Gastrocnemius medialis (tissue), 4 donors: ENCODE measurements at regions not wholly inside any gene's neighbourhood (a gene's known extent, or its start where the extent isn't known, plus 50 kb on each side); places are given as distances from the start of the nearest gene placed in this dataset.

ENCODE experiments used
- POLR2A ChIP-seq, 2 donors: fragments of 450-650 bp; IDR thresholded peaks; one replicate each; pipeline ENCODE4 v1.6.1; 2017; ENCODE audit warnings: antibody characterized with exemption in 2 of 2, mild to moderate bottlenecking in 2 of 2, moderate library complexity in 2 of 2
- TF ChIP-seq, protein P1 (sequence below), 5 experiments: fragments of 450-650 bp in 3 of 5; fragments of 200-600 bp in 2 of 5; sonication (generic) in 2 of 5; IDR thresholded peaks in 4 of 5; conservative IDR thresholded peaks in 1 of 5; 1 replicate in 4 of 5; 2 replicates in 1 of 5; pipeline ENCODE4 v1.5.1; 2016 to 2019; ENCODE audit warnings: antibody characterized with exemption in 5 of 5, mild to moderate bottlenecking in 3 of 5, moderate library complexity in 3 of 5

DNA sequence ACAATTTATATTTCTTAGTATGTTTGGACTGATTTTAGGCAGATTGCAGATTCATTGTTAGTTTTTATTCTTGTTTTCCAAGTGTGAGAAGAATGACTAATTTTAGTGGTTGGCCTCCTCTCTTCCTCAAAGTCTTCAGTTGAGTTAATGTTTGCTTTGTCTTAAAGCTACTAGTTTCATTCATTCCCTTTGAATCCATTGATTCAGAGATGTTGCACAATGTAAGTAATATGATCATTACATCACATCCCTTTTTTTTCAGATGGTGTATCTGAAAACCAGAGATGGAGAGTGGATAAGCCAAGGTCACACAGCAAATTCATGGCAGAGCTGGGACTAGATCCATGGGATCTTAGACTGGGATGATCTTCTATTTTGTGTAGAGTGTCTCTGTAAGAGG lies 577.5 kb downstream of the BCL11B start:
- TF ChIP-seq, protein P1, sequence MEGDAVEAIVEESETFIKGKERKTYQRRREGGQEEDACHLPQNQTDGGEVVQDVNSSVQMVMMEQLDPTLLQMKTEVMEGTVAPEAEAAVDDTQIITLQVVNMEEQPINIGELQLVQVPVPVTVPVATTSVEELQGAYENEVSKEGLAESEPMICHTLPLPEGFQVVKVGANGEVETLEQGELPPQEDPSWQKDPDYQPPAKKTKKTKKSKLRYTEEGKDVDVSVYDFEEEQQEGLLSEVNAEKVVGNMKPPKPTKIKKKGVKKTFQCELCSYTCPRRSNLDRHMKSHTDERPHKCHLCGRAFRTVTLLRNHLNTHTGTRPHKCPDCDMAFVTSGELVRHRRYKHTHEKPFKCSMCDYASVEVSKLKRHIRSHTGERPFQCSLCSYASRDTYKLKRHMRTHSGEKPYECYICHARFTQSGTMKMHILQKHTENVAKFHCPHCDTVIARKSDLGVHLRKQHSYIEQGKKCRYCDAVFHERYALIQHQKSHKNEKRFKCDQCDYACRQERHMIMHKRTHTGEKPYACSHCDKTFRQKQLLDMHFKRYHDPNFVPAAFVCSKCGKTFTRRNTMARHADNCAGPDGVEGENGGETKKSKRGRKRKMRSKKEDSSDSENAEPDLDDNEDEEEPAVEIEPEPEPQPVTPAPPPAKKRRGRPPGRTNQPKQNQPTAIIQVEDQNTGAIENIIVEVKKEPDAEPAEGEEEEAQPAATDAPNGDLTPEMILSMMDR (IDR thresholded peaks at IDR 0.05 in 4 of 5, conservative IDR thresholded peaks at IDR 0.05 in 1 of 5): no peak
- TF ChIP-seq POLR2A (IDR thresholded peaks at IDR 0.05): no peak
